Activated CD4-positive, CD25-positive, alpha-beta regulatory T cell treated with anti-CD3 and anti-CD28 coated beads, Interleukin-2, amount 50 U/mL, for 24 hours (primary cell): ENCODE measurements at regions not wholly inside any gene's neighbourhood (a gene's known extent, or its start where the extent isn't known, plus 50 kb on each side); places are given as distances from the start of the nearest gene placed in this dataset.
"Not testable (repeated sequence)": the region's sequence is repeated elsewhere in the genome, so short reads cannot be mapped to it uniquely, and the experiment has no call there.

Experiments used
- ATAC-seq, 2 donors: fragments of 150-1000 bp; cut with Tn5 transposase; one replicate each; pipeline ENCODE4 v1.10.0; 2021; ENCODE audit warnings: mild to moderate bottlenecking in 1 of 2, moderate library complexity in 1 of 2

DNA sequence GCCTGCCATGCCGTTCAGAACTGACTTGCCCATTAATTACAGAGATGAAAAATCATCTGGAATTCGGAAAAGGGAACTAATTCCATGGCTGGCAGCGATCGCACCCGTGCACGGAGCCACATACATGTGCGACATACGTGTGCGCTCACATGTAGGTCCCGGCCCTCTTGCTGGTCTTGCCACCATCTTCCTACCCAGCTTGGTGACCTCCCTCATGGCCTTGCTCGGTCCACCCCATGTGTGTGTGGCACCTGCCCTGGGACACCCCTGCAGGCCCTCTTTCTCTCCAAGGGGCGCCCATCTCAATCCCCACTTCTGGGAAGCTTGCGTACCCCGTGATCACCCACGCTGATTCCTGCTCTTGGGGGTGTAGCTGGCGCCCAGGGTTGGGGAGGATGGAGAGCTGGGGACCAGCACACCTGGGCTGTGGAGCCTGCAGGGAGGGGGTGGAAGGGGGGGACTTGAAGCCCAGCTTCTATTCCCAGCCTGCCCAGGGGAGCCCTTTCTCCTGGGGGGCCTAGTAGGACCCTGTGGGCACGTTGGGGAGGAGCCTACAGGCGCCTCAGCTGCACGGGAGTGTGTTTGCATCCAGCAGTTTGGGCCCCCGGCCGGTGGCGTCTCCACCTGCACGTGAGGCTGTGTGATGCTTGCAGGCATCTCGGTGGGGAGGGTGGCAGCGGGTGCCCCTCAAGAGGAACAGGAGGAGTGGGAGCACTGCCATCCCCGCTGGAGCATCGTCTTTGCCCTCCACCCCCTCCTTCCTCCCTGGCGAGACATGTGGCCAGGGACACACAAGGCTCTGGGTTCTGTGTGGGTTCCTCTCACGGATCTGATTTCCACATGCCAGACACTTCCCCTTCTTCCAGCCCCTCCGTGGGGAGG is 112.6 kb downstream of the CRLF3 start:
- not testable (repeated sequence) for ATAC-seq

DNA sequence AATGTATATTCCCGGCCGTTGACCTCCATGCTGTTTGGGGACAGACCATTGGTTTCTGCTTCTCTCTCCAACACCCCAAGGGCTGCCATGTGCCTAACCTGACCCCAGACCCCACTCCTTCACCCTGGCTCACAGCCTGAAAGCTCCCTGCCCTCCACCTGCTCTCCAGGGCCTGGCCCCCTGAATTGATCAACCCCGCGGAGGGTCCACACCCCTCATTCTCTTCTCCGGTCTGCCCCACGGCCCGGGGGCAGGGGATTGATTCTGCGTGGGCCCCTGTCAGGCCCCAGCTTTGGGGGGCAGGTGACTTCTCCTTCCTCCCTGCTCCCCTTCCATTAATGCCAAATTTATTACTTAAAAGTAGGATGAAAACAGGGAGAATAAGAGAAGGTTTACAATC is 113.3 kb downstream of the CRLF3 start:
- not testable (repeated sequence) for ATAC-seq

DNA sequence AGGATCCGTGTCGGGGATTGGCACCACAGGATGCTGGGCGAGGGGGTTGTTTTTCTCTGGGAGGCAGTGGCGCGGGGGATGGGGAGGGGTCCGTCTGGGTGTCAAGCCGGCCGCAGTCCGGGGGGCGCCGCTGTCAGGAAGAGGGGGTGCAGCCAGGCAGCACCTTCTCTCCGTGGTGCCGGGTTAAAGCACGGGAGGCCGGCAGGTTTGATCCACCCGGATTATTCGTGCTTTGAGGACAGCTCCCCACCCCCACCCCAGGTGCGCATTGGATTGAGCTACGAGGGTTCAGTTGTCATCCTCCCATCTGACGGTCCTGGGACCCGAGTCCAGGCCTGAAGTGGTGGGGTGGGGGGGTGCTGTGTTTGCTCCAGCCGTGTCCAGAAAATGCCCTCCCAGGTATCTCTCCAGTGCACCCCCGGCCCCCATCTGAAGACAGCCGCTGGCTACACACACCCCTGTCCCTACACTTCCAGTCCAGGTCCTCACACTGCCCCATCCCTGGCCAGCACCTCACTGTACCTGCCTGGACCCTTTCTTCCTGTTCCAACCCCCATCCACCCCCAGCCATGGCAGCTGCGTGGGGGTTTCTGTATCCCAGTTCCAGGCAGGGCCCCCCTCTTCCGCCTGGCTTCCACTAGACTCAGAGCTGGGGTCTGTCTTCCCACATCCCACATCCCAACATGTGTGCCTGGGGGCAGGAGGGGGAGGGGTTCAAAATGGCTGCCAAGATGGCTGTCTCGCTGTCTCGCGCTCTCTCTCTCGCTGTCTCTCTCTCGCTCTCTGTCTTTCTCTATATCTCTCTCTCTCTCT is 114.0 kb downstream of the CRLF3 start:
- not testable (repeated sequence) for ATAC-seq

GRCh38 chr17:30709561-30710275 is 114.8 kb downstream of the CRLF3 start:
- ATAC-seq: not testable (repeated sequence)

DNA sequence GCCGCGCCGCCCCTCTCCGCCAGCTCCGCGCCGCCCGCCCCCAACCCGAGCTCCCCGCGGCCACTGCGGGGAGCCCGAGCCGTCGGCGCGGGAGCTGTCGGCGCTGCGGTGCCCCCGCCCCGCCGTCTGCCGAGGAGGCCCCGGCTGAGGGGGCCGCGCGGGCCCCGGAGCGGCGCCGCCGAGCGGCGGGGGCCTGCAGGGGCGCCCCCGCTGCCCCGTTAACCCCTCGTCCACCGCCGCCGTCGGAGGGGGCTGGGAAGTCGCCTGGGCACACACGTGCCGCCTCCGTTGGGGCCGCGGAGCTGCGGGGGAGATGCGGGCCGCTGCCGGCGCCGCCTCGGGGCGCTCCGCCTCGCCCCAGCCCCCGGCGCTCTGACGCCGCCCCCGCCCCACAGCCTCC is 115.4 kb downstream of the CRLF3 start:
- ATAC-seq: peak; percentile 17 to 22

DNA sequence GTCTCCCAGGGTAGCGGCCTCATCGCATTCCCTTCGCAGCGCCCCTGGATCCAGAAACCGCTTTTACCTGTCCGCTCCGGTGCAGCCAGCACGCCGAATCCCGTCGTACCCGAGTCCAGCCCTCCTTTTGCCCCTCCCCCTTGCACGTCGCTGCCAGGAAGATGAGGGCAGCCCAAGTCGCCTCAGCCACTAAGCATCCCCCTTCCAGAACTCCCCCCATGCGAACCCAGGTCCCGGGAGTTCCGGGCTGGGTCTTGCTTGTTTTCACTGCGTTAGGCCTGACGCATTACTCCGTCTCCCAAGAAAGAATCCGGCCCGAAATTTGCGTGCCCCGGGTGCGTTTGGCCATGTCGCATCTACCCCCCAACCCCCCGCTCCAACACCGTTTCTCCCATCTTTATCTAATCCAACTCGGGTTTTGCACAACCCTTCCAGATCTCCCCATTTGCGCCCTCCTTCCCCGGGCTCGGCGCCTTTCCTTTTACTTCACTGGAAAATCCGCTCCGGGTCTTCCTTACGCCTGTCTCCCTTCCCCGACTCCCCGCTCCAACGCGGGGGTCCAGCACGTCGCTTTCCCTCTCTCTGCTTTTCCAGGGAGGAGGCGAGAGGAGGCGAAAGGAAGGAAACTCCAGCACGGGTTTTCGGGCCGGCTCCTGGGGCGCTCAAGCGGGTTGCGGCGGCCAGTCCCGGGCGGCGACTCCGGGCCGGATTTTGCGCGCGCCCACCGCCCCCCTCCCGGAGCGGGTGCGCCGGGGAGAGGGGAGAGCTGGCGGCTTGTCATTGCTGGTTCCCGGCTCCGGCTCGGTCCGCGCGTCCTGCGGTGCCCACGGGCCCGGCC is 116.0 kb downstream of the CRLF3 start:
- ATAC-seq: peak; percentile 65 to 74

DNA sequence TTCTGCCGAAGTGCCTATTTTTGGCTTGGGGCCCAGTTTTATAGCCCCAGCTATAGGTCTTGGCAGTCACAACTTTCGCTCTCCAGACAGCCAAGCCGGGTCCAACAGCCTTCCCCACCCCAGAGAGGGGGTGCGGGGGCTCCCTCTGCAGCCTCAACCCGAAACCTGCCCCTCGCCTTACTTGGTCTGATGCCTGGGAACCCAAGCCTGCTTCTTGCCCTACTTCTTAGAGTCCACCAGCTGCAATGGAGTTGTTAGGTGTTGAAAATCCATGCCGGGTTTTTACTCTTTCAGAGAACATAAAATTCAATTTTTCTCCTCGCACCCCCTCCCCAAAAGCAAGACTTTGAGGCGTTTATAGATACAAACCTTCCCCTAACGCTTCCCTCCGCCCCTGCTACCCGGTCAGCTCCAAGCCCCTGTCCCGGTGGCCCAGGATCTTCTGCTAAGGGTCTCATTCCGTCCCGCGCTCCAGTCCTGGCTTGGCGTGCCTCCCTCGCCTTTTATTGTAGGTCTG is 116.7 kb downstream of the CRLF3 start:
- not testable (repeated sequence) for ATAC-seq

GRCh38 chr17:30706461-30707335 is 117.8 kb downstream of the CRLF3 start:
- ATAC-seq: not testable (repeated sequence)

DNA sequence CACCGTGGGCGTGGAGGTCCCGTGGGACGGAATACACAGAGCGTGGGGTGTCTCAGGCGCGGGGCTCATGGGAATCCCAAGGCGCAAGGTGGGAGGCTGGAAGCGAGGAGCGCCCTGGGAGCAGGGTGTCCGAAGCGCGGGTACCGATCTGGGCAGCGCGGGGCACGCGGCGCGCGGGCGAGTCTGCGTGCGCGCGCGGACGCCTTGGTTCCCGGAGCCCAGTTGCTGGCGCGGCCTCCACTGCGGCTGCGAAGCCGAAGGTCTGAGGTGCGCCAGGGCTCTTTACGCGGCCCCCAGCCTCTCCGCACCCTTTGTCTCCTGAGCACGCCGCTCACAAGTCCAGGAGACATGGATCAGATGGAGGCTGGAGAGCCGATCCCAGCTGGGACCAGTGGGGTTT is 118.5 kb downstream of the CRLF3 start:
- ATAC-seq: not testable (repeated sequence)

GRCh38 chr17:30701498-30701989 is 122.9 kb downstream of the CRLF3 start:
- no peak for ATAC-seq

DNA sequence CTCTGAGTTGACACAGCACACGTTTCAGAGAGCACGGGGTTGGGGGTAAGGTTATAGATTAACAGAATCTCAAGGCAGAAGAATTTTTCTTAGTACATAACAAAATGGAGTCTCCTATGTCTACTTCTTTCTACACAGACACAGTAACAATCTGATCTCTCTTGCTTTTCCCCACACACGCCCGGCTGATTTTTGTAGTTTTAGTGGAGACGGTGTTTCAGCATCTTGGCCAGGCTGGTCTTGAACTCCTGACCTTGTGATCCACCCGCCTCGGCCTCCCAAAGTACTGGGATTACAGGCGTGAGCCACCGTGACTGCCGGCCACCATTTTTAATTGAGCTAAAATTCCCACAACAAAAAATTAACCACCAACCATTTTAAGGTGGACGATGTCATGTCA is 123.7 kb downstream of the CRLF3 start:
- ATAC-seq: not testable (repeated sequence)

DNA sequence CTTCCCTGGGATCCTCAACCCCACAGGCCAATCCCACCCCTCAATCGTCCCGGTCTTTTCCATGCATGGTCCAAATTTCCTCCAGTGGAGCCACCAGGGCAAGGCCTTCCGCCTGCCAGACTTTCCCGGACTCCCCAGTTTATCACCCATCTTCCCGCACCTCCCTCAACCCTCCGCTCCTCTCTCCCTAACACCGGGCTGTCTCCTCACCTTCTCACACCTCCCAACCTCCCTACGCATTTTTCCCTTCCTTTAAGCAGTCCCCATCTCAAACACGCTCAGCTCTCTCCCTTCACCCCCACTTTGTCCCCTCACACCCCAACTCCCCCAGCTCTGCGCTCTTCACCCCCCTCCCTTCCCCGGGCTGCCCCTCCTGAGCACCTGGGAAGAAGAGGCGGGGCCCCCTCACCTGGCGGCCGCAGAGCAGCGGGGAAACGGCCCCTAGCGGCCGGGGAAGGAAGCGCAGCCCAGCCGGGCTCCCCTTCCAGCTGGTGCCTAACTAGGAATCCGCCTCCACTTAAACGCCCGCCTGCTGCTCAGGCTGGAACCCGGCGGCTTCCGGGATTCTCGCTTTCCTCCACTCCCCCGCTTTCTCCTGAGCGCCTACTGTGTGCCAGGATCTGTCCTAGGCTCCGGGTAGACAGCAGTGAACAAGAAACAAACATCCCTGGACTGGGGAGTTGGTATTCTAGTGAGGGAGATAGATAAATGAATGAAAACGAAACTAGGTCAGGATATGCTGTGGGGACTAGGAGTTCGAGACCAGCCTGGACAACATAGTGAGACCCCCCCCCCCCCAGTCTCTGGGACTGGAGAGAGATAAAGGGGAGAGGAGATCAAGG is 126.7 kb downstream of the CRLF3 start:
- ATAC-seq: peak; percentile 77 to 81

- ATAC-seq: no peak
These were observed 128.3 kb downstream of the CRLF3 start for GRCh38 chr17:30696234-30696633.

GRCh38 chr17:30695265-30695811 is 129.2 kb downstream of the CRLF3 start:
- ATAC-seq: not testable (repeated sequence)

- ATAC-seq: peak; percentile 65 to 67
These were observed 130.7 kb downstream of the CRLF3 start for GRCh38 chr17:30693772-30694171.

DNA sequence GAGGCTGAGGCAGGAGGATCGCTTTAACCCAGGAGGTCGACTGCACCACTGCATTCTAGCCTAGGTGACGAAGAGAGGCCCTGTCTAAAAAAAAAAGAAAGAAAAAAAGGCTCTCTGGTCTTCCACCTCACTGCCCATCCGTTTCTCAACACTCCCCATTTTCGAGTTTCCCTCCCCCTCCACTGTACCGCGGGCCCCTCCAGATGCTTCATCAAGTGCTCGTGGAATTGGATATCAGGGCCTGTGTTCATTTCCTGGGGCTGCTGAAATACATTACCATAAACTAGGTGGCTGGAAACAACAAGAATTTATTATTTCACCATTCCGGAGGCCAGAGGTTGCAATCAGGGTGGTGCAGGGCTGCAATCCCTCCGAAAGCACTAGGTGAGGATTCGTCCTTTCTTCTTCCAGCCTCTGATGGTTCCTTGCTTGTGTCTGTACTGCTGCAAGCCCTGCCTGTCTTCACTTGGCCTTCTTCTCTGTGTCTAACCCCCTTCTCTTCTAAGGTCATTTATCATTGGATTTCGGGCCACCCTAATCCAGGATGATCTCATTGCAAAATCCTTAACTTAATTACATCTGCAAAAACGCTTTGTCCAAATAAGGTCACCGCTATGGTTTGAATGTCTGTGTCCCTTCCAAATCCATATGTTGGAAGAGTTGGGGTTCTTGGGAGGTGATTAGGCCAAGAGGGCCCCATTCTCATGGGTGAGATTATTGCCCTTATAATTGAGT is 135.1 kb downstream of the CRLF3 start:
- ATAC-seq: not testable (repeated sequence)

DNA sequence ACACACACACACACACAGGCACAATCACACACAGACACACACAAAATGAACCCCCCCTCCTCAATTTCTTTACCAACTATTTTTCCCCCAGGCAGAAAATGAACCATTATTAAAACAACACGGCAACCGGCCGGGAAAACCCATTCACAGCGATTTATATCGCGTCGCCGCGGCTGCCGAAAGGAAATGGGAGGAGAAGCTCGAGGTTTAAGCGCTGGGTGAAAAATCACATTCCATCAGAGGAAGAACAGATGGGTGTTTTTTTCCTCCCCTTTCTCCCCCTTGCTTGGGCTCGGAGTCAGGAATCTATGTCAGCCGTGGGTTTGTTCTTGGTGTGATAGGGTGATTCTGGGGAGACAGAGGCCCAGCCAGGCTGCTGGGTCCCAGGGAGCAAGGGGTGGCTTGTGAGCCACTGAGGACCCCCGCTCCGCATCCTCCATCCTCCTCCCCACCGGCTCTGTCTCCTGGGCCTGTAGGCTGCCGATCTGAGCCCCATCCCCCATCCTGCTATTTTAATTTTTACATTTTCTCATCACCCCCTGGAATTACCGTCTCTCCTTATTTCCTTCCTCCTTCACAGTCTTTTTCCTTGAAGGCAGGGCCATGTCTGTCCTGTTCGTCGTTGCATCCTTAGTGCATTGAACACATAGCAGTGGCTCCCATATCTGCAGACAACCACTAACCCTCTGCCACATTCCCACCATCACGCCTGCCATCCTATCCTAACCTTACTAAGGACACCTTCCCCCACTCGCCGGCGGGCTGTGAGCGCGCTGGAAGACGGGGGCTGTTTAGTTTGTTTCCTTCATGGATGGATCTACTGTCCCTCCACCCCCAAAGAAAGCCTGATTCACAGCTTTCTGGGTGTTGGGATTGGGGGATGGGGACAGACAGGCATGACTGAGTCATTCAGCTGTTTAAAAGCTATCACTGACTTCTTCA is 137.7 kb downstream of the CRLF3 start:
- not testable (repeated sequence) for ATAC-seq
